ENCODE measurements at regions not wholly inside any gene's neighbourhood (a gene's known extent, or its start where the extent isn't known, plus 50 kb on each side); places are given as distances from the start of the nearest gene placed in this dataset.

DNA sequence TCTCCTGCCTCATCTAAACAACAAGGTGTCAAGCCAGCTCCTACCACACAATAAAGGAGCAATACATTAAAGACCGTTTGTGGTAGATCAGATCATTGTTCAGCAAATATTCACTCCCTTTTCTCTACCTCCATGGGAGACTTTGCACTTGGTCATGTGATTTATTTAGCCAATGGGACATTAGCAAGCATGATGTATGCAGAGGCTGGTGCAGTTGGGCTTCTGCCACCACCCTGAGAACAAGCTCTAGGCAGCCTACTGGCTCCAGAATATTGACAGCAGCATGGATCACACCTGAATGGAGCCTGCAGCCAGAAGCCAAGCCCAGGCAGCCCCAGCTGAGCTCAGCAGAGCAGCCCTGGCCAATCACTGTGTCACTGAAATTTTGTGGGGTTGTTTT lies 99.4 kb upstream of the UBE2E2 start:
- TF ChIP-seq, protein P1, sequence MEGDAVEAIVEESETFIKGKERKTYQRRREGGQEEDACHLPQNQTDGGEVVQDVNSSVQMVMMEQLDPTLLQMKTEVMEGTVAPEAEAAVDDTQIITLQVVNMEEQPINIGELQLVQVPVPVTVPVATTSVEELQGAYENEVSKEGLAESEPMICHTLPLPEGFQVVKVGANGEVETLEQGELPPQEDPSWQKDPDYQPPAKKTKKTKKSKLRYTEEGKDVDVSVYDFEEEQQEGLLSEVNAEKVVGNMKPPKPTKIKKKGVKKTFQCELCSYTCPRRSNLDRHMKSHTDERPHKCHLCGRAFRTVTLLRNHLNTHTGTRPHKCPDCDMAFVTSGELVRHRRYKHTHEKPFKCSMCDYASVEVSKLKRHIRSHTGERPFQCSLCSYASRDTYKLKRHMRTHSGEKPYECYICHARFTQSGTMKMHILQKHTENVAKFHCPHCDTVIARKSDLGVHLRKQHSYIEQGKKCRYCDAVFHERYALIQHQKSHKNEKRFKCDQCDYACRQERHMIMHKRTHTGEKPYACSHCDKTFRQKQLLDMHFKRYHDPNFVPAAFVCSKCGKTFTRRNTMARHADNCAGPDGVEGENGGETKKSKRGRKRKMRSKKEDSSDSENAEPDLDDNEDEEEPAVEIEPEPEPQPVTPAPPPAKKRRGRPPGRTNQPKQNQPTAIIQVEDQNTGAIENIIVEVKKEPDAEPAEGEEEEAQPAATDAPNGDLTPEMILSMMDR (IDR thresholded peaks at IDR 0.05), result no peak
- no peak for TF ChIP-seq POLR2AphosphoS5 (IDR thresholded peaks at IDR 0.05)

Measured in stomach (tissue), 4 donors.